Putamen (tissue), 1 donor: ENCODE measurements at regions not wholly inside any gene's neighbourhood (a gene's known extent, or its start where the extent isn't known, plus 50 kb on each side); places are given as distances from the start of the nearest gene placed in this dataset.
A peak's percentile ranks its signal among the peaks of the same experiment; 100 is the strongest.
"Not testable (repeated sequence)": the region's sequence is repeated elsewhere in the genome, so short reads cannot be mapped to it uniquely, and the experiment has no call there.

ENCODE experiments used
- DNase-seq: peaks from one replicate; pipeline ENCODE4 v3.0.0-alpha.2; 2016; ENCODE audit warnings: low spot score

DNA sequence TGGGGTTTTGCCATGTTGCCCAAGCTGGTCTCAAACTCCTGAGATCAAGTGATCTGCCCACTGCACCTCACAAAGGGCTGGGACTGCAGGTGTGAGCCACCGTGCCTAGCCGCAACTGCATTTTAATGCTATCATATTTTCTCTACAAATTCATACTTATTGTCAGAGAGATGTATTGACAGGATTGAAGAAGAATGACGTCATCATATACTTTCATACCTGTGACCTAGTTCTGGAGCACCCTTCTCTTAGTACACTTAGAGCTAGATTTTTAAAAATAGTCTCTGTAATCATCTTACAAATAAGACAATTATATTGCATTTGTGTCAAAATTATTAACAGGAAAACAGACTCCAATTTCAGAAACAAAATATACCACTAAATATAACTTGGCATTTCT, 242.8 kb upstream of the PDZRN3 start:
- no peak for DNase-seq

DNA sequence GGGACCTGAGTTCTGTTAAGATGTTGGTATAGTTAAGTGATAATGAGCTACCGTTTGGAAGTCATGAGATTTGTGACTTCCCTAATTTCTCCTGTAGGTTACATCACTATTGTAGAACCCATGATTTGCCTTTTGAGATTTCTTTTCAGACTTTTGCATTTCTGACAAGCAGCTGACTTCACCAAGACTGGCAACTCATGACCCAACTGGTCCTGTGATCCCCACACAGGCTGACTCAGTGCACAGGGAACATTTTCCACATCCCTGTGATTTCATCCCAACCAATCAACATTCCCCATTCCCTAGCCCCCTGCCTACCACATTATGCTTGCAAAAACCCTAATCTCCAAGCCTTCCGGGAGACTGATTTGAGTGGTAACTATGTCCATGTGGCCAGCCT, 242.1 kb upstream of the PDZRN3 start:
- DNase-seq, result no peak

- no peak for DNase-seq
Measured at GRCh38 chr3:73863546-73864079, 238.9 kb upstream of the PDZRN3 start.

DNA sequence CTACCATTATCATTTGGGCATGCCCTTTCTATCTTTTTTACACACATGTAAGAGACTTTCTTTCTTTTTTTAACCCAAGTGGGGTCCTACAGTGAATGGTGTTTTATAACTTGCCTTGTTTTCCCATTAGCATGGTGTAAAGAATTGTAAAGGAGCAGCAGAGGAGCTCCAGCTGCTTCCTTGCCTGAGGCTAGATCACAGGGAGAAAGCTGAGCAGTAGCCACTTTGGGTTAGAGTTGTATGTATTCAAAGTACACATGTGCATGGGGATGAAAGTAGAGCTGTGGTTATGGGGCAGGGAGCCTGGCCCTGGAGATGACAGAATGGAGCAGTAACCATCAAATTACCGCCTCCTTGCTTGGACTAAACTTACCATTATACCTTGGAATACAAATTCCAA, 231.1 kb upstream of the PDZRN3 start:
- DNase-seq, result no peak

GRCh38 chr3:73848173-73848906, 223.6 kb upstream of the PDZRN3 start:
- peak; percentile 5 for DNase-seq

- no peak for DNase-seq
Measured at GRCh38 chr3:73846951-73847350, 222.2 kb upstream of the PDZRN3 start.

GRCh38 chr3:73839032-73839431, 214.3 kb upstream of the PDZRN3 start:
- no peak for DNase-seq

DNA sequence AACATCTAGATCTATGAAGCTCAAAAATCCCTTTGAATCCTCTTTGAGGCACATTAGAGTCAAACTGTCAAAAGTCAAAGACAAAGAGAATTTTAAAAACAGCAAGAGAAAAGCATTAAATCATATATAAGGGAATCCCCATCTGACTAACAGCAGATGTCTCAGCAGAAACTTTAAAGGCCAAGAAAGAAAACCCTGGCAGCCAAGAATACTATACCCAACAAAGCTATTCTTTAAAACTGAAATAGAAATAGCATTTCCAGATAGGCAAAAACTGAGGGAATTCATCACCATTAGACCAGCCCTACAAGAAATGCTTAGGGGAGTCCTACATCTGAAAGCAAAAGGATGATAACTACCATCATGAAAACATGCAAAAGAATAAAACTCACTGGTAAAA, 211.2 kb upstream of the PDZRN3 start:
- no peak for DNase-seq

GRCh38 chr3:73832426-73832825, 207.7 kb upstream of the PDZRN3 start:
- DNase-seq, result no peak

DNA sequence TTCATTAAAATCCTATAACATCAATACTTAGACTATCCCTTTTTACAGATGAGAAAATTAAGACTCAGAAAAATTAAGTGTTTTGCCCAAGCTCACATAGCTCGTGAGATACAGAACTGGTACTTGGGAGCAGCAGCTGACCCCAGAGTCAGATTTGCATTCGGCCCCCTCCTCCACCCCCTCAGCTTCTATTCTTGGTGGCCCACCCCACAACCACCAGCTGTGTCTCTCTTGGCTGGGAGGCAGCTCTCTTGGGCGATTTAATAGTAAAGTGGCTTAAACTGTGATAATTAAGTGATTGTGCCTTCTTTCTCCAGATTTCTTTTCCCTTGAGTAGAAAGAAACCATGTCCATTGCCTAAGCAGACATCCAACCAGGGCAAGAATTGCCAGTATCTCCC, 203.6 kb upstream of the PDZRN3 start:
- no peak for DNase-seq

DNA sequence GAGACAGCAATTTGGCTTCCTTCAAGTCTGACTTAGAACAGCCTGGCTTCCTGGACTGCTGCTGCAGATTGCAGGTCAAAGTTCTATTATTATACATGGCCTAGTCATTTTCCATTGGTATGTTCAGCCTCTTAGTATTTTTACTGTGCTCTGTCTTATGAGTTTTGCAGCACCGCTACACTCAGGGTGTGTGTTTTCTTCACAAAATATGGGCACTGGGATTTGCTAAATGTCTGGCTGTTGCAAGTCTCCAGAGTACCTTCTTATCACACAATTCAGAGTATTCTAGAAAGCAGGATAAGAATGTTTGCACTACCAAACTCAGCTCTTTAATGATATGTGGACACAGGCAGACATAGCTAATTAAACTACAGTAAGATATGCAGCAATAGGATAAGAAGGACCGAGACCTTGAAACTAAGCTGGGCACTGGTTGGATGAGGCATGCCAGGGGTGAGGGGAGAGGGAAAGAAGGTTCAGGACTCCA, 203.0 kb upstream of the PDZRN3 start:
- no peak for DNase-seq

DNA sequence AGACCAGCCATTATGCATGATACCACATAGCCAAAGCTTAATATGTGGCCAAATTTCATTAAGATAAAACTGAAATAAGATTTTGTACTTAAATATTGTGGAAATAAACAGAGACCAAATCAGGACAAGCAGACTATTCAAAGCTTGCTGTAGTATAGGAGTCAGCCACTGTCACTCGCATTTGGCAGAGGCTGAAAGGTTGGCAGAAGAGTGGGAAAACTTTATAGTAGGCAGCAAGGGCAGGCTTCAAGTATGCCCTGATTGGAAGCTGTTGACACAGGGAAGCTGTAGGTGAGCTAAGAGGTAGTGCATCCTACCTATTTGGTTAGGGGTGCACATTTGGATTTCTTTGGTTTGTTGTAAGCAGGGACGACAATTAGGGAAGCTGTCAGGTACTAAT, 202.5 kb upstream of the PDZRN3 start:
- DNase-seq, result no peak

DNA sequence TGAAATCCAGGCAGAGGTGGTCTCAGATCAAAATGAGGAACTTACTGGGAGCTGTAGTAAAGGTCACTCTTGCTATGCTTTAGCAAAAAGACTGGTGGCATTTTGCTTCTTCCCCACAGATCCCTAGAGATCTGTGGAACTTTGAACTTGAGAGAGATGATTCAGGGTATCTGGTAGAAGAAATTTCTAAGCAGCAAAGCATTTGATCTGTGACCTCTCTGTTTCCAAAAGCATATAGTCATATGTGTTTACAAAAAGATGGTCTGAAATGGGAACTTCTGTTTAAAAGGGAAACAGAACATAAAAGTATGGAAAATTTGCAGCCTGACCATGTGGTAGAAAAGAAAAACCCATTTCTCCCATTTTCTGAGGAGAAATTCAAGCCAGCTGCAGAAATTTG, 196.2 kb upstream of the PDZRN3 start:
- DNase-seq, result not testable (repeated sequence)

DNA sequence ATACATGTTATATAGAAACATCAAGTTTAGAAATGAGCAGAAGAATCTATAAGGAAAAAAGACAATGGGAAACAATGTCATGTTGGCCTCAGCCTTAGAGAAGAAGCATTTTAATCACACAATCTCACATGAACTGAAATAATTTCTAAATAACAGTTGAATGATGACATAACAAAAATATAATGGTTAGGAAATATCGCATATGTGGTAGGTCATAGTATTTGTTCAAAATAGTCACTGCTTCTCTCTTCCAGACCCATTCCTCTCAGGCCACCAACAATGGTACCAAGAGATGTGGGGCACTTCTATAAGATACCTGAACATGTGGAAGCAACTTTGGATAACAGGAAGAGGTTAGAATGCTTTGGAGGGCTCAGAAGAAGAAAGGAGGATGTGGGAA, 195.7 kb upstream of the PDZRN3 start:
- no peak for DNase-seq

DNA sequence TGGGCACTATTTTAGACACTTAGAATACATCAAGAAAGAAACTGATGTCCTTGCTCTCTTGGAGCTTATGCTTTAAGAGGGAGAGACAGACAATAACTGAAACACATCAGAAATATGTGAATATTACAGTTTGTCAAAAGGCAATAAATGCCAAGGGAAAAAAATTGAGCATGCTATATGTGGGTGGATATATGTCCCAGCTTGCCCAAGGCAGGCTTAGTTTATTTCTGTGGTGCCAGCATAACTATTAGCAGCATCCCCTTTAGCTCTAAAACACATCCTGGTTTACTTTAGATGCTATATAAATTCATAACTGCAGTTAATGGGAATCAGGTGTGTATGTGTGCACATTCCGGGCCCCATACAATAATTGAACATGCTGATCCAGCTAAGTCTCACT, 191.2 kb upstream of the PDZRN3 start:
- no peak for DNase-seq

DNA sequence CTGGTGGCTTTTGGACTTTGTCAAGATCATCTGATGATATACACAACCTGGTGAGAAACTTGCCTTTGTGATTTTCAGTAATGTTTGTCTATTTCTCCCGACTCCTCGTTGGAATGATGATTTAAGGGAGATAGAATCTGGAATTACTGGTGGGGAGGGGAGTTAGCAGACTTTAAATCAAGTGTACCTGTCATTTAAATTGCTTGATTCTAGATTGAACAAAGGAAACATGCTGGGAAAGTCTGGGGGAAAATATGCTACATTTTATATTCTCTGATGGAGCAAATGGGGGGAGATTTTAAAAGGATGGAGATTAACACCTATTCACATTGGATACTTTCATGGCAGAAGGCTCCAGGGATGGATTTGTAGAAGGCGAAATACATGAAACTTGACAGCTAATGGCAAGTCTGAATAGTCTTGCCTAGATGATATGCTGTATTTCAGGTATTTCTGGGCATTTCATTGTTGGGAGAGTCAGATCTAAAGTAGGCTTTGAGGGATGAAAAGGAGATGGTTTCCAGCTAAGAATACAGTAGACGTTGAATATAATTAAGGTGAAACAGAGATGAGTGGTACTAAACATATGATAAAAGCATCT, 189.1 kb upstream of the PDZRN3 start:
- no peak for DNase-seq

DNA sequence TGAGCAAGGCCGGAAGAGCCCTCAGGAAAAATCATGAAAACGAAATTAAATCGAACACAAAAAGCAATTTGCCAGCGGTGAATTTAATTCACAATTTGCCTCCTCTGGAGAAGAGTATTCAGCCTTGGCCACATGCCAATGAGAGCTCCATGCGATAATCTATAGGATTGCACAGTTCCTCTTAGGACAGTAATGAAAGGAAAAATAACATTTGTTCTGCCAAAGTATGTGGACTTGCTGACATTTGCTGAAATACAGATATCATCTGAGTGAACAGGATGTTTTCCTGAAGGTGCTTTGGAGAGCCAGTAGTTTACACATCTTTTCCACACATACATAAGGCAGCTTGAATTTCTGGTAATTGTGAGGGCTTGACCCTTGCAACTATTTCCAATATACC, 188.6 kb upstream of the PDZRN3 start:
- no peak for DNase-seq

GRCh38 chr3:73812054-73812453, 187.3 kb upstream of the PDZRN3 start:
- no peak for DNase-seq

- no peak for DNase-seq
Measured at GRCh38 chr3:73808862-73809509, 184.2 kb upstream of the PDZRN3 start.

DNA sequence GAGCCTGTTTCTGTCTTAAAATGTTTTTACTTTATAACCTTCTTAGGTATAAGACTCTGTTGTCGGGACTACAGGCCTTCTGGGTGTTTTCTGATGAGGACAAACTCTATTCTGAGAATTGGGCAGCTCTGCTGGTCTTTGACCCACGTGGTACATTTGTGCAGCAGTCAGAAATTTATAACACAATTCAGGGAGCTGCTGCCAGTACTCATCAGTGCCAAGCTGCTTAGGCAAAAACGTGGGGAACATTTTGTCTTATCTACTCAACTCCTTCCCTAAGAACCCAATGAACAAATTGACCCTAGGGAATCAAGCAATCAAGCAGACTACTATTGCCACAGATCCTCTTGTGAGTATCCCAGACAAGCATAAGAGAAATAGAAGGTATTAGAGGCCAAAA, 180.7 kb upstream of the PDZRN3 start:
- no peak for DNase-seq

DNA sequence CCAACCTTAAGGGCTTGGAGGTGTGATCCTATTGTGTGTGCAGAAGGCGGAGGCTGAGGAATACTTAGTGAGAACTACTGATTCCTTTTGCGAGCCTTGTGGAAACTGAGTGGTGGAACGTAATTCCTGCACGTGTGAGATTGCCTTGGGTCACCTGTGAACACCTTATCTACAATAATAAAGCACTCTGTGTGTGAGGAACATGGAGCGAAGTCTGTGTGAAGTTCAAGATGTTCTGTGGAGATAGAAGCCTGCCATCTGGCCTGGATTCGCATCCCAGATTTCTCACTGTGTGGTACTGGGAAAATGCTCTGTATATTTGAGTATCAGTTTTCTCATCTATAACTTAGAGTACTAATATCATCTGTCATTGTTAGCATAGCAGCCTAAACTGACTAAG, 179.5 kb upstream of the PDZRN3 start:
- no peak for DNase-seq

DNA sequence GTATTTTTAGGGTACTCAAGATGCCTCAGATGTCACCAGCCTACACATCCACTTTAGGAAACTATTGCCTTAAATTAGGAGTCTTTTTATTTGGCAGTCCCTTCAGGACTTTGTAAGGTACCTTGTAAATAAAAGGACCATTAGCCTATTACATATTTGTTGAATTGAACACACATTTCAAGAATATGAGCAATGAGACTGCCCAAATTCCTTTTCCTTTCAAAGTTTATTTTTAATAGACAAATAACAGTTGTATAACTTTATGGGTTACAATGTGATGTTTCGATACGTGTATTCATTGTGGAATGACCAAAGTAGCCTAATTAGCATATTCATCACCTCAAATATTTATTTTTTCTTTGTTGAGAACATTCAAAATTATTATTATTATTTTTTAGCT, 176.7 kb upstream of the PDZRN3 start:
- no peak for DNase-seq

- no peak for DNase-seq
Measured at GRCh38 chr3:73797311-73797710, 172.6 kb upstream of the PDZRN3 start.
